ENCODE measurements at regions not wholly inside any gene's neighbourhood (a gene's known extent, or its start where the extent isn't known, plus 50 kb on each side); places are given as distances from the start of the nearest gene placed in this dataset.
"Not testable (repeated sequence)": the region's sequence is repeated elsewhere in the genome, so short reads cannot be mapped to it uniquely, and the experiment has no call there.

GRCh38 chr12:124652661-124653060 lies 85.2 kb upstream of the NCOR2 start:
- no peak for DNase-seq (ENCODE audit: low read depth, low spot score)

DNA sequence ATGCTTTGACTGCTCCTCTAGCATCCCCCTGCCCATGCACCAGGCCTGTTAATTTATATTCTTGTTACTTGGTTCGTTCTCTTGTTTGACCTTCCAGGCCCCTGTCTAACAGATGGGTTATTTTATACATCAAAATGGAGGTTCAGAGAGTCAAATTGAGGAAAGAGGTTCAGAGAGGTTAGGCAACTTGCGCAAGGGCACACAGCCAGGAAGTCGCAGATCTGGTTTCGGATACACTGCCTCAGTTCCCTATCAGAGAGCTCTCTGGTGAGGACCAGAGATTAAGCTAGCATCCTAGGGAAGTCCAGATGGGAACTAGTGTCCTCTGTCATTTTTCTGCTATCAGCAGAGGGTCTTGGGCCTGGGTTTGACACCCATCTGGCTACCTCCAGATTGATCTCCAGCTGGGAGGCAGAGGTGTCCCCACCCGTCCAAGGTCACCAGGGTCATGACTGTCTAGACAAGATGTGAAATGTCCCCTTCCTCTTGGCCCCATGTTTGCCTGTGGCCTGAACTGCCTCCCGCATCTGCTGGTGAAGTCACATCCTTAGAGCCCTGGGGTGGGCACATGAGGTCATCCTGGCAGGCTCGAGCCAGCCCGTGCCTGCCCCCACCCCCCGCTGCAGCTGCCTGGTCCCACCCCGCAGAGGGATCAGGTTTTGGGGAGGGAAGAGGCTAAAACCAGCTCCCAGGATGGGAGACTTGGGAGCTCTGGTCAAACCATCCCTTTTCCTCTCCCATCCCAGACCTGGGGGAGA lies 84.3 kb upstream of the NCOR2 start:
- no peak for DNase-seq (ENCODE audit: low read depth, low spot score)

DNA sequence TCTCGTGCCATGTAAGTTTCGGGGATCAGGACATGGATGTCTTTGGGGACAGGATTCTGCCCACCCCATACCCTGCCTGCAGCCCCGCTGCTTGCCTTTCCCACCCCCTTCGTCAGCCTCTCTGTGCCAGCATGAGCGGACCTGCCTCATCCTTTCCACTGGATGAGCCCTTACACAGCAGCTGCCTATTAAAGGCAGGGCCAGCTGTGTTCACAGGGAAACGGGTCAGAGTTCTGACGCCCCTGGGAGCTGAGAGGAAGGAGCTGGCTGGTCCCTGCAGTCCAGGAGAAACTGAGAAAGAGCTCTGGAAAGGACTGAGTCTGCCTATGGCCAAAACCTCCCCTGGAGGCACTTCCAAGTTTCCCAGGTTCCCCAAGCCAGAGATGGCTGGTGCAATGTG lies 83.5 kb upstream of the NCOR2 start:
- peak; percentile 28 for DNase-seq (ENCODE audit: low read depth, low spot score)

DNA sequence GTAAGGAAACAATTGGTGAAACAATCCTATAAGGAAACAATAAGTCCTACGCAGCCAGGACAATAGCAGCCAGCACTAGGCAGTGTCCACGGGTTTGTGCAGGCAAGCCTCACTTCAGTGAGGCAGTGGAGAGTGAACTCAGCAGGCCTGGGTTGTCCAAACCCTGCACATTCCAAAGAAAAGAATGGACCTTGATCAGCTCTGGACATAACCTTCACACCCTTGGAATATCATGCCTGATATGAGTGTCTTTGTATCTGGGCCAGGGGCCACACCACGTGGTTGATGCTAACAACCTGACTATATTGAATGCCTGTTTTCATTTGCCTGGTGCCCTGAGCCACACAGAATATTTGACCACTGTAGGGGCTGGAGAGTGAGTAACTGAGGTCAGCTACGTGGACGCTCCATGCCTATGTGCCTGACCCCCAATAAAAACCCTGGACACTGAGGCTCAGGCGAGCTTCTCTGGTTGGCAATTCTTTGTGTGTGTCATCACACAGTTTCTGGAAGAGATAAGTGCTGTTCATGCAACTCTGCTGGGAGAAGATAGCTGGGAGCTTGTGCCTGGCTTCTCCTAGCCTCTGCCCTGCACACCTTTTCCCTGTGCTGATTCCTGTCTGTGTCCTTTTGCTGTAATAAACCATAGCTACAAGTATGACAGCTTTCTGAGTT lies 81.4 kb upstream of the NCOR2 start:
- DNase-seq (ENCODE audit: low read depth, low spot score): no peak

DNA sequence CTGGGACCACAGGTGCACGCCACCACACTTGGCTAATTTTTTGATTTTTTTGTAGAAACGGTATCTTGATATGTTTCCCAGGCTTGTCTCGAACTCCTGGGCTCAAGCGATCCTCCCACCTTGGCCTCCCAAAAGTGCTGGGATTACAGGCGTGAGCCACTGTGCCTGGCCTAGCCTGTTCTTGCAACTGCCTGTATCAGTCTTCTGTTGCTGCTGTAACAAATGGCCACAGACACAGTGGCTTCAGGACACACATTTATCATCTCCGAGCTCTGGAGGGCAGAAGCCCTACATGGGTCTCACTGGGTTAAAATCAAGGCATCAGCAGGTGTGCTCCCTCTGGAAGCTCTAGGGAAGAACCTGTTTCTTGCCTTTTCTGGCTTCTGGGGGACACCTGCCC lies 79.9 kb upstream of the NCOR2 start:
- DNase-seq (ENCODE audit: low read depth, low spot score): no peak

GRCh38 chr12:124646385-124647230 lies 79.2 kb upstream of the NCOR2 start:
- no peak for DNase-seq (ENCODE audit: low read depth, low spot score)

- DNase-seq (ENCODE audit: low read depth, low spot score): no peak
These were observed 78.3 kb upstream of the NCOR2 start for GRCh38 chr12:124645530-124646244.

GRCh38 chr12:124643768-124644167 lies 76.4 kb upstream of the NCOR2 start:
- DNase-seq (ENCODE audit: low read depth, low spot score): not testable (repeated sequence)

DNA sequence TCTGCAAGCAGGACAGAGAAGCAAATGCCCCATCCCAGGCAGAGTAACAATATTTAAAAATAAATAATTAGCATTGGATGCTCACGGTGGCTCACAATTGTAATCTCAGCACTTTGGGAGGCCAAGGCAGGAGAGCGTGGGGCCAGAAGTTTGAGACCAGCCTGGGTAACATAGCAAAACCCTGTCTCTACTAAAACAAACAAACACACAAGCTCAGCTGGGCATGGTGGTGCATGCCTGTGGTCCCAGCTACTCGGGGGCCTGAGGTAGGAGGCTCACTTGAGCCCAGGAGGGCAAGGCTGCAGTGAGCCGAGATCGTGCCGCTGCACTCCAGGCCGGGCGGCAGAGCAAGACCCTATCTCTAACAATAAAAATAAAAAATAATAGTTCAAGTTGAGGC lies 74.7 kb upstream of the NCOR2 start:
- no peak for DNase-seq (ENCODE audit: low read depth, low spot score)

GRCh38 chr12:124641591-124641990 lies 74.2 kb upstream of the NCOR2 start:
- DNase-seq (ENCODE audit: low read depth, low spot score): no peak

GRCh38 chr12:124640056-124640455 lies 72.6 kb upstream of the NCOR2 start:
- no peak for DNase-seq (ENCODE audit: low read depth, low spot score)

DNA sequence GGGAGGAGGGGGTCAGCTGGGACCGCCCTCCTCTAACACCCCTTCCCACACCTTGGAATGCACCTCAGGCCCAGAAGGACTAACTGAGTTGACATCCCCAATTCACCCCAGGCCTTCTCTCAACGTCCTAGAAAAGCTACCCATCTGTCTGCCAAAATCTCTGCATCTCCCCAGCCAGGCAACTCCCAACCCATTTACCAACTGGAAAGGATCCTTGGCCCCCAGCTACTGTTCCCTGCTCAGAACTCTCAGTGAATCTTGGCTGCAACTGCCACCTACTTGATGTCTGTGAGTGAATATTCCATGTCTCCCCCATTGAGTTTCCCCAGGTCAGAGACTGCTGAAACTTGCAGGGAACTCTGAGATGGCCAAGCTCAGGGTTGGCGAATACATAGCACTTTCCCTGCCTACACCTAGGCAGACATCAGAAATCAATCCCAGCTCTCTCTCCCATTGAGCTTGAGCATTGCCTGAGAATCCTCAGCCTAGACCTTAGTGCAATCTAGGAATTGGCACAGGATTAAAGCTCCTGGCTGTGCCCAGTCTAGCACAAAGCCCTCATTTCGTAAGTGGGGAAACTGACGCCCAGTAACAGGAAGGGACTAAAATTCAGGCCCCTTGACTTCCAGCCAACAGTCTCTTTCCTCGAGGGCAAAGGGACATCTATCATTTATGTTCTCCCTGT lies 71.9 kb upstream of the NCOR2 start:
- DNase-seq (ENCODE audit: low read depth, low spot score): no peak

DNA sequence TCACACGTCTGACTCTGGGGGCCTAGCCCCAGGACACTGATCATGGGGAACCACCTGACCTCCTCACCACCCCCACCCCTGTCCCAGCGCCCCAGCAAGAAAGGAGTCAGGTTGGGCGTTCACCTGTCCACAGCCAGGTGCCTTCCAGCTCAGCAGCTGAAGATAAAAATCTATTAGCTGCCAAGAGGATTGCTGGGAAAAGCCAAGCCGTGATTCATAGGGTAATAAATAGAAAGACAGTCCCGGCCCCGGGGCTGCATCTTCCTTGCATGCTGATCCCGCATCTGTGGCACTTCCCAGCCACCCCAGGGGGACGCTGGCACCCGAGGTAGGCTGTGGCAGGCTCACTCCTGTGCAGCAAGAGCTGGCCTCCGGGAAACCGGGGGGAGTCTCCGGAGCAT lies 70.2 kb upstream of the NCOR2 start:
- no peak for DNase-seq (ENCODE audit: low read depth, low spot score)

DNA sequence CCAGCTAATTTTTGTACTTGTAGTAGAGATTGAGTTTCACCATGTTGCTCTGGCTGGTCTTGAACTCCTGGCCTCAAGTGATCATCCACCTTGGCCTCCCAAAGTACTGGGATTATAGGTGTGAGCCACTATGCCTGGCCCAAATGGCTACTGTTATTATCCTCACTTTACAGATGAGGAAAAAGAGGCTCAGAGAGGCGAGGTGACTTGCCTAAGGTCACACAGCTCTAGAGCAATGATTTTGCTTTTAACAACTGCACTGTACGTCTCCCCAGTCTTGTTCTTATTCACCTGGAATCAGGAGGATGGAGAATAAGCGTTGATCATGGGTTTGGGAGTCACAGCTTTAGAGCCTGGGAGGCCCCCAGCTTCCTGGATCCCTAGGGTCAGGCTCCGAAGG lies 69.8 kb upstream of the NCOR2 start:
- DNase-seq (ENCODE audit: low read depth, low spot score): no peak

DNA sequence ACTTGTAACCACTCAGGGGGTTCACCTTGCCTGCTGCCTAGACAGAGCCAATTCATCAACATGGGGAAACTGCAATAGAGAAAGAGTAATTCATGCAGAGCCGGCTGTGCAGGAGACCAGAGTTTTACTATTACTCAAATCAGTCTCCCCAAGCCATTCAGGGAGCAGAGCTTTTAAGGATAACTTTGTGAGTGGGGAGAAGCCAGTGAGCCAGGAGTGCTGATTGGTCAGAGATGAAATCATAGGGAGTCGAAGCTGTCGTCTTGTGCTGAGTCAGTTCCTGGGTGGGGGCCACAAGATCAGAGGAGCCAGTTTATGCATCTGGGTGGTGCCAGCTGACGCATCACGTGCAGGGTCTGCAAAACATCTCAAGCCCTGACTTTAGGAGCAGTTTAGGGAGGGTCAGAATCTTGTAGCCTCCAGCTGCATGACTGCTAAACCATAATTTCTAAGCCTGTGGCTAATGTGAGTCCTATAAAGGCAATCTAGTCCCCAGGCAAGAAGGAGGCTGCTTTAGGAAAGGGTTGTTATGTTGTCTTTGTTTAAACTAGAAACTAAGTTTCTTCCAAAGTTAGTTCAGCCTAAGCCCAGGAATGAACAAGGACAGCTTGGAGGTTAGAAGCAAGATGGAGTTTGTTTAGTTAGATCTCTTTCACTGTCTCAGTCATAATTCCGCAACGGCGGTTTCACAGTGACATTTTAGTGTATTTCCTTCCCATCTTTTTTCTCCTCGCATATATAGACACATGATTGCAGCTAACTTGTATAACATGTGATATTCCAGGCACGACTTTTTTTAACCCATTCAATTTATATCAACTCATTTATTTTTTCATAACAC lies 68.9 kb upstream of the NCOR2 start:
- no peak for DNase-seq (ENCODE audit: low read depth, low spot score)

DNA sequence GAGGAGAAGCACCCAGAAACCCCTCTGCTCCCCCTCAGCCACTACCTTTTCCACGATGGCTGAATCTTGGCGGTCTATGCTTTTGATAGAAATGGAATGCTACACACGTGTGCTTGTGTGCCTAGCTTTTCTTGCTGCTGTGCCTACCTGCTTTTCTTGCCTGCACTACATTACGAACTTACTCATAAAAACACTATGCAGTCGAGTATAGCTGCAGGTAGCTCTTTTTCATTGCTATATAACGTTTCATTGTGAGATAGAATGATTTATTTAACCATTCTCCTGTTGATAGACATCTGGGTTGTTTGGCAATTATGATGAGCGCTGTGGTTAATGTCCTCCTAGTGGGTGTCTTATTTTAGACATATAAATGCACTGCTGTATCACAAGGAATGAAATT lies 67.9 kb upstream of the NCOR2 start:
- no peak for DNase-seq (ENCODE audit: low read depth, low spot score)

GRCh38 chr12:124633365-124634362 lies 66.3 kb upstream of the NCOR2 start:
- no peak for DNase-seq (ENCODE audit: low read depth, low spot score)

- DNase-seq (ENCODE audit: low read depth, low spot score): no peak
These were observed 65.1 kb upstream of the NCOR2 start for GRCh38 chr12:124632519-124632984.

DNA sequence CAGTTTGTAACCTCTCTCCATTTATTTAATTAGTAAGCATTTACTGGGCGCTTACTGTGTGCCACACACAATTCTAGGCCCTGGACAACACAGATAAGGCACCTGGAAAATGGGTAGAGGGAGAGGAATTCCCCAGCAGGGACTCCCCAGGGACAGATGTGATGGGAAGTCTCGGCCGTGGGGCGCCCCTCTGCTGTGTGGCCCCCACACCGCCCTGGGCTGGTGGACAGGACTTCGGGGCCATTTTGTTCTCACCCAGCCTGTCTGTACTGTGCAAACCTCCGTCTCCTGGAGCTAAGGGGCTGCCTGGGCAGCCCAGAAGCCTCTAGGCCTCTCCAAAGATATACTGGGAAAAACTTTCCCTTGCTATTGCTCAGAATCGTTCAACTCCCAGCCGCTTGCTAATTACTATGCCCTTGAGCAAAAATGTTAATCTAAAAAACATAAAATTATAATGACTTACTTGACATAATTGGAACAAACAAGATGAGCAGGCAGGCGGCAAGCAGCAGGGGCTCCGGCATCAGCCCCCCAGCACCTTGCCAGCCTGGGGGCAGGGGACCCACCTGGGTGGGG lies 64.4 kb upstream of the NCOR2 start:
- DNase-seq (ENCODE audit: low read depth, low spot score): no peak

All from smooth muscle cell of the brain vasculature (primary cell).